ENCODE measurements at regions not wholly inside any gene's neighbourhood (a gene's known extent, or its start where the extent isn't known, plus 50 kb on each side); places are given as distances from the start of the nearest gene placed in this dataset.

DNA sequence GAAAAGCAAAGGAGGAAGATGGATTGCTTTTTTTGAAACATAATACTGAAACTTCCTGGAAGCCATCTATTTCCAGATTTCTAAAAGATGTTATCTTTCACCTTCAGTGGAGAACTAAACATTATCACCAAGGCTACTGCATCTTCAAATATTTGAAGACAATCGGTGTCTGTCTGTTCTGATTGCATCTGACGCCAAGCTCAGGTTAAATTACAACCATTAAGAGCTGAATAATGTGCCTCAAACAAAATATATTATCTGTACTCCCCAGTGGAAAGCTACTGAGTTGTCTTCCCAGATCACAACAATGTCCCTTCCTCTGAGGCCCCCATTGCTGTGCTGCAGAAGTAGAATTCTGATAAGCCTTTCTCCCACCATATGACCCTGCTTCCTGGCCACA, 342.3 kb downstream of the PLK2 start:
- no peak for TF ChIP-seq POLR2AphosphoS5 (IDR thresholded peaks at IDR 0.05)
- no peak for TF ChIP-seq POLR2A (IDR thresholded peaks at IDR 0.05)
- TF ChIP-seq, protein P1, sequence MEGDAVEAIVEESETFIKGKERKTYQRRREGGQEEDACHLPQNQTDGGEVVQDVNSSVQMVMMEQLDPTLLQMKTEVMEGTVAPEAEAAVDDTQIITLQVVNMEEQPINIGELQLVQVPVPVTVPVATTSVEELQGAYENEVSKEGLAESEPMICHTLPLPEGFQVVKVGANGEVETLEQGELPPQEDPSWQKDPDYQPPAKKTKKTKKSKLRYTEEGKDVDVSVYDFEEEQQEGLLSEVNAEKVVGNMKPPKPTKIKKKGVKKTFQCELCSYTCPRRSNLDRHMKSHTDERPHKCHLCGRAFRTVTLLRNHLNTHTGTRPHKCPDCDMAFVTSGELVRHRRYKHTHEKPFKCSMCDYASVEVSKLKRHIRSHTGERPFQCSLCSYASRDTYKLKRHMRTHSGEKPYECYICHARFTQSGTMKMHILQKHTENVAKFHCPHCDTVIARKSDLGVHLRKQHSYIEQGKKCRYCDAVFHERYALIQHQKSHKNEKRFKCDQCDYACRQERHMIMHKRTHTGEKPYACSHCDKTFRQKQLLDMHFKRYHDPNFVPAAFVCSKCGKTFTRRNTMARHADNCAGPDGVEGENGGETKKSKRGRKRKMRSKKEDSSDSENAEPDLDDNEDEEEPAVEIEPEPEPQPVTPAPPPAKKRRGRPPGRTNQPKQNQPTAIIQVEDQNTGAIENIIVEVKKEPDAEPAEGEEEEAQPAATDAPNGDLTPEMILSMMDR (IDR thresholded peaks at IDR 0.05) = no peak

Data from breast epithelium (tissue), 3 donors.